ENCODE measurements at regions not wholly inside any gene's neighbourhood (a gene's known extent, or its start where the extent isn't known, plus 50 kb on each side); places are given as distances from the start of the nearest gene placed in this dataset.

- H3K4me3 ChIP-seq = no peak overlapping the region
- H3K9me3 ChIP-seq = no peaks in the 10 kb centered on the region
- no peaks in the 10 kb centered on the region for H3K36me3 ChIP-seq
- H3K27ac ChIP-seq = no peak overlapping the region
- H3K4me2 ChIP-seq = no peak overlapping the region
- H3K27me3 ChIP-seq = no peaks in the 10 kb centered on the region
- no peak overlapping the region for H3K9ac ChIP-seq
- no peaks in the 10 kb centered on the region for H3K4me1 ChIP-seq
- TF ChIP-seq Cebpa-rat (IDR thresholded peaks at IDR 0.05) = no peak
- no peaks in the 10 kb centered on the region for H4K20me1 ChIP-seq
These were observed 584.9 kb downstream of the TNS3 start for GRCh38 chr7:46996972-46997371.

DNA sequence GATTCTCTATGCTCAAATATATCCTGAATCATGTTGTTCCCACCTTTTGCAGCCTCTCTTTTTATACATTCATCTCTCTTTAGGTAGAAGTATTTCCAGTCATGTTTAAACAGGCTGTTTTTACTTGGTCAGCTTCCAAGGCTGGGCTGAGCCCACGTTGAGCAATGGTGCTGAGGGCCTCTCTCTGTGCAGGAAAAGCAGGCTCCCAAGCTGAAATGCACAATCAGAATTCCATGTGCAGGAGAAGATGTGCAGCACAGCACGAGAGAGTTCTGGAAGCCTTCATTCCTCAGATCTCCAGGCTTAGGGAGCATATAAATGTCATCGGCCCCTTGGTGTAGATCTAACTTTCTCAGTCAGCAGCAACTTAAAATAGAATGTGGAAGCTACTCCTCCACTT, 588.5 kb downstream of the TNS3 start:
- no peak for TF ChIP-seq Cebpa-rat (IDR thresholded peaks at IDR 0.05)
- Histone ChIP-seq H4K20me1 (no peaks in the 10 kb centered on the region), H3K4me1 (no peaks in the 10 kb centered on the region), H3K27ac (no peak overlapping the region), H3K9ac (no peak overlapping the region), H3K4me2 (no peak overlapping the region), H3K36me3 (no peaks in the 10 kb centered on the region), H3K9me3 (no peaks in the 10 kb centered on the region), H3K4me3 (no peak overlapping the region), H3K27me3 (no peaks in the 10 kb centered on the region)

- no peak overlapping the region for H3K9ac ChIP-seq
- no peak for TF ChIP-seq Cebpa-rat (IDR thresholded peaks at IDR 0.05)
- H4K20me1 ChIP-seq = no peaks in the 10 kb centered on the region
- H3K27ac ChIP-seq = no peak overlapping the region
- no peak overlapping the region for H3K4me3 ChIP-seq
- H3K27me3 ChIP-seq = no peaks in the 10 kb centered on the region
- no peaks in the 10 kb centered on the region for H3K9me3 ChIP-seq
- H3K4me1 ChIP-seq = no peaks in the 10 kb centered on the region
- H3K4me2 ChIP-seq = no peak overlapping the region
- H3K36me3 ChIP-seq = no peaks in the 10 kb centered on the region
These were observed 591.1 kb downstream of the TNS3 start for GRCh38 chr7:46990761-46991160.

DNA sequence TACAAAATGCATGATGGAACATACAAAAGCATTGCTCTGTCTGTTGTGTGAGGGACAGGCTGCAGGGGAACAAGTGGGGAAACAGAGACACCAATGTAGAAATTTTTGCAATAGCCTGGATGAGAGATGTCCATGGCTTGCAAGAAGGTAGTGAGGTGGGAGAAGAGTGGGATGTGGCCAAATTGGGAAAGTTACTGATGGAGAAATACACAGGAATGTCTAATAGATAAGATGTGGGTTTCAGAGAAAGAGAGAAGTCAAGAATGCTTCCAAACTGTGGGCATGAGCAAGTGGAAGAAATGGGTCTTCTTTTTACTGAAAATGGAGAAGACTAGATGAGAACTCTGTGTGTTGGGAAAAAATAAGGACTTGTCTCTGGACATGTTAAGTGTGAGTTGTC, 592.7 kb downstream of the TNS3 start:
- Histone ChIP-seq H3K4me1 (no peaks in the 10 kb centered on the region), H3K27ac (no peak overlapping the region), H3K4me2 (no peak overlapping the region), H3K9ac (no peak overlapping the region), H3K36me3 (no peaks in the 10 kb centered on the region), H3K9me3 (no peaks in the 10 kb centered on the region), H3K27me3 (no peaks in the 10 kb centered on the region), H4K20me1 (no peaks in the 10 kb centered on the region), H3K4me3 (no peak overlapping the region)
- TF ChIP-seq Cebpa-rat (IDR thresholded peaks at IDR 0.05) = no peak

- Histone ChIP-seq H4K20me1 (no peaks in the 10 kb centered on the region), H3K4me2 (no peak overlapping the region), H3K9me3 (no peaks in the 10 kb centered on the region), H3K4me3 (no peak overlapping the region), H3K9ac (no peak overlapping the region), H3K4me1 (no peaks in the 10 kb centered on the region), H3K27me3 (no peaks in the 10 kb centered on the region), H3K27ac (no peak overlapping the region), H3K36me3 (no peaks in the 10 kb centered on the region)
- TF ChIP-seq Cebpa-rat (IDR thresholded peaks at IDR 0.05) = no peak
These were observed 599.0 kb downstream of the TNS3 start for GRCh38 chr7:46982928-46983327.

DNA sequence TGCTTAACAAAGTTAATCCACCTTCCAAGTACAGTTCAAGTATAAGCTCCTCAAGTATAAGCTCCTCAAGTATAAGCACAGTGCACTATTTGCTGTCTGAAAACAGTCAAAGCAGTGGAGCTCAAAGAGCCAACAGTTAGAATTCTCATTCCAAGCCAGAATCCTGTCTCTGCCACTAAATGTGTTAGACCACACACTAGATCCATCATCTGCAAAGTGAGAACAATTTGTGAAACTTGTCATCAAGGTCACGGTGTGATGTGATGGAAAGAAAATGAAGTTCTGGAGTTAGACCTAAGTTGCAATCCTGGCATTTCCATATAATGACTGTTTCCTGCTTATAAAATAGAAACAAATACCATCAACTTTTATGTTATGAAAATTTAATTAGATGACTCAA, 602.5 kb downstream of the TNS3 start:
- Histone ChIP-seq H3K27ac (no peak overlapping the region), H3K36me3 (no peaks in the 10 kb centered on the region), H3K4me2 (no peak overlapping the region), H3K4me3 (no peak overlapping the region), H3K27me3 (no peaks in the 10 kb centered on the region), H3K4me1 (no peaks in the 10 kb centered on the region), H3K9ac (no peak overlapping the region), H3K9me3 (no peaks in the 10 kb centered on the region), H4K20me1 (no peaks in the 10 kb centered on the region)
- TF ChIP-seq Cebpa-rat (IDR thresholded peaks at IDR 0.05) = no peak

DNA sequence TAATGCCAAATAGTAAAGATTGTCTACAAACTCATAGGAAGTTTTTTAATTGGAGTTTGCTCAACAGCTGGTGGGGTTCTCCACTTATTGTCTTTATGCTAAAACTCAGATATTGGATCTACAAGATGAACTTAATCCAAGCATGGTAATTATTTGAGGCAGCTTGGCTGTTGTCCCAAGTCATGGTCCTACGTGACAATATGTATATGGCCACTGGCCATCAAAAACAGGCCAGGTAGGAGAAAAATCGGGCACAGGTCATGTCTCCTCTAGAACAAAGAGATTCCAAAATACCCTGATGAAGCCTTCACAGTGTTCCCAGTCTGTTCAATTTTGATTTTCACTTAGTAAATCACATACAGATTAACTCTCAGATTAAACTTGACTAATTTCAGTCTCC, 606.4 kb downstream of the TNS3 start:
- TF ChIP-seq Cebpa-rat (IDR thresholded peaks at IDR 0.05) = no peak
- Histone ChIP-seq H4K20me1 (no peaks in the 10 kb centered on the region), H3K9ac (no peak overlapping the region), H3K27me3 (no peaks in the 10 kb centered on the region), H3K36me3 (no peaks in the 10 kb centered on the region), H3K27ac (no peak overlapping the region), H3K4me1 (no peaks in the 10 kb centered on the region), H3K4me3 (no peak overlapping the region), H3K9me3 (no peaks in the 10 kb centered on the region), H3K4me2 (no peak overlapping the region)

DNA sequence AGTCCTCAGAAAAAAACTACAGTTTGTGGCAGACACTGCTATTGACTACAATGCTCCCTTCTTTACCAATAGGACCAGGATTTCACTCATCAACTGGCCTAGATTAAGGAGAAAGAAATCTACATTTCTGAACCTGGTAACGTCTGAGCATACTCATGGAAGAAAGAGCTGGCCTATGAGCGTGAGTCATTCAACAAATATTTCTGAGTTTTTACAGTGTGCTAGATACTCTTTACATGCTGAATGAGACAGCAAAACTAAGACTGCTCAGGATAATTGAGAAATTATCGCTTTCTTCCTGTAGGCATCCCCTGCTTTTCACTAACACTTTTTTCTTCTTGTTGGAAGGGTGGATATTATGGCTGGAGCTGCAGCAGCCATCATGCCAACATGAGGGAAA, 609.7 kb downstream of the TNS3 start:
- no peaks in the 10 kb centered on the region for H3K27me3 ChIP-seq
- H3K4me2 ChIP-seq = no peak overlapping the region
- no peak overlapping the region for H3K9ac ChIP-seq
- H3K4me1 ChIP-seq = no peaks in the 10 kb centered on the region
- H3K9me3 ChIP-seq = no peaks in the 10 kb centered on the region
- no peaks in the 10 kb centered on the region for H4K20me1 ChIP-seq
- no peaks in the 10 kb centered on the region for H3K36me3 ChIP-seq
- TF ChIP-seq Cebpa-rat (IDR thresholded peaks at IDR 0.05) = no peak
- H3K27ac ChIP-seq = no peak overlapping the region
- H3K4me3 ChIP-seq = no peak overlapping the region

- no peak overlapping the region for H3K27ac ChIP-seq
- no peak overlapping the region for H3K4me3 ChIP-seq
- no peaks in the 10 kb centered on the region for H4K20me1 ChIP-seq
- no peaks in the 10 kb centered on the region for H3K27me3 ChIP-seq
- H3K9me3 ChIP-seq = peaks cover 8% of the 10 kb centered on the region; the same call in 1 of the 2 replicates
- H3K4me1 ChIP-seq = no peaks in the 10 kb centered on the region
- H3K36me3 ChIP-seq = no peaks in the 10 kb centered on the region
- no peak for TF ChIP-seq Cebpa-rat (IDR thresholded peaks at IDR 0.05)
- no peak overlapping the region for H3K4me2 ChIP-seq
- H3K9ac ChIP-seq = no peak overlapping the region
These were observed 611.4 kb downstream of the TNS3 start for GRCh38 chr7:46970476-46970875.

DNA sequence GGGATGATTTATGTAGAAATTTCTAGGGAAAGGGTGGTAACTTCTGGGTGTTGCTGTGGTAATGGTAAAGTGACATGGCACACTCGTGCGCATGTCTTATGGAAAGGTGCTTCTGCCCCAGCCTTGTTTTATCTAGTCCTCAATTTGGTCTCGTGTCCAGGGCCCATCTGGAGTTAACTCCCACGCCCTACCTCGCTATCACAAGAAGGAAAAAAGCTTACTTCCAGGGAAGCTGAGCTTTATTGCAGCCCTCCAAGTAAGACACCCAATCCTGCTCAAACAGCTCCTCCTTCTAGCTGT, 611.8 kb downstream of the TNS3 start:
- TF ChIP-seq Cebpa-rat (IDR thresholded peaks at IDR 0.05) = no peak
- Histone ChIP-seq H3K4me3 (no peak overlapping the region), H3K9me3 (peaks cover 8% of the 10 kb centered on the region; the same call in 1 of the 2 replicates), H3K36me3 (no peaks in the 10 kb centered on the region), H3K27me3 (no peaks in the 10 kb centered on the region), H3K9ac (no peak overlapping the region), H4K20me1 (no peaks in the 10 kb centered on the region), H3K27ac (no peak overlapping the region), H3K4me2 (no peak overlapping the region), H3K4me1 (no peaks in the 10 kb centered on the region)

GRCh38 chr7:46969303-46970130, 612.4 kb downstream of the TNS3 start:
- no peaks in the 10 kb centered on the region for H3K4me1 ChIP-seq
- H3K27me3 ChIP-seq = no peaks in the 10 kb centered on the region
- TF ChIP-seq Cebpa-rat (IDR thresholded peaks at IDR 0.05) = no peak
- H4K20me1 ChIP-seq = no peaks in the 10 kb centered on the region
- H3K4me2 ChIP-seq = no peak overlapping the region
- no peak overlapping the region for H3K9ac ChIP-seq
- H3K27ac ChIP-seq = no peak overlapping the region
- H3K9me3 ChIP-seq = peaks cover 8% of the 10 kb centered on the region; the same call in 1 of the 2 replicates
- no peak overlapping the region for H3K4me3 ChIP-seq
- H3K36me3 ChIP-seq = no peaks in the 10 kb centered on the region
